ENCODE measurements at regions not wholly inside any gene's neighbourhood (a gene's known extent, or its start where the extent isn't known, plus 50 kb on each side); places are given as distances from the start of the nearest gene placed in this dataset.
"Not testable (repeated sequence)": the region's sequence is repeated elsewhere in the genome, so short reads cannot be mapped to it uniquely, and the experiment has no call there.

DNA sequence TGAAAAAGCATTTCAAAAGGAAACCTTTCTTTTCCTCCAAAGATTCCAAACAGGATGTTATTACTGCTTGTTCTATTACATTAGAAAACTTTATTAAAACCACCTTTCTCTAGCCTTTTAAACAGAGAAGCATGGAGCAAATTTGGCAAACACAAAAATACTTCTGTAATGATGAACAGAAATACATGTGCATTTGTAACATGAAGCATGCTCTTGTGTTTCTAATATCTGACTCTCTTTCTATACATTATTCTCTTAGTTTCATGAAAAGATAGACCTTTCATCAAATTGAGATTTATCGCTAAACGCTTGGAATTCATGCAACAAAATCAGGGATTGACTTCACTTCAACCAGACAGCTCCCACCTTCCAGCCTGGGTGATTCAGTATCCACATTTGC lies 152.8 kb upstream of the IRS2 start:
- peak; percentile 65 for DNase-seq (ENCODE audit: low read depth)

- peak; percentile 74 for DNase-seq (ENCODE audit: low read depth)
Observed at GRCh38 chr13:109938255-109938936, 152.0 kb upstream of the IRS2 start.

DNA sequence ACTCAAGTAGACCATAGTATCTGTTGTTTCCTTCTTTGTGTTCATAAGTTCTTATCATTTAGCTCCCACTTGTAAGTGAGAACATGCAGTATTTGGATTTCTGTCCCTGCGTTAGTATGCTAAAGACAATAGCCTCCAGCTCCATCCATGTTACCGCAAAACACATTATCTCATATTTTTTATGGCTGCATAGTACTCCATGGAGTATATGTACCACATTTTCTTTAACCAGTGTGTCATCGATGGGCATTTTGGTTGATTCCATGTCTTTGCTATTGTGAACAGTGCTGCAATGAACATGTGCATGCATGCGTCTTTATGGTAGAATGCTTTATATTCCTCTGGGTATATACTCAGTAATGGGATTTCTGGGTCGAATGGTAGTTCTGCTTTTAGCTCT lies 148.1 kb upstream of the IRS2 start:
- DNase-seq (ENCODE audit: low read depth): not testable (repeated sequence)

DNA sequence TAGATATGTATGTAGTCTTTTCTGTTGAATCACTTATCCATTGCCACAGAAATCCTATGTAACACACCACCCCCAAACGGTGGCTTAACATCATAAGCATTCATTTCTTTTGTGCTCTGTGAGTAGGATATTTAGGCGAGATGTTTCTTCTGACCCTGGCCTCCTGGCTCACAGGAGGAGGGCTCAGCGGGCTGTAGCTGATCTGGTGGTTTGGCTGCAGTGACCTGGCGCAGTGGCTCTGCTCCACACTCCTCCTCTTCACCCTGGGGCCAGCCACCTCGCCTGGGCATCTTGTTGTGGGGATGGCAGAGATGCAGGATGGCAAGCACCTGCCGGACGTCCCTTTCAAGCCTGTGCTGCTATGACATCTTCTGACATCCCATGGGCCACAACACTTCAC lies 147.1 kb upstream of the IRS2 start:
- DNase-seq (ENCODE audit: low read depth): no peak

- DNase-seq (ENCODE audit: low read depth): no peak
Observed at GRCh38 chr13:109924376-109924775, 138.0 kb upstream of the IRS2 start.

DNA sequence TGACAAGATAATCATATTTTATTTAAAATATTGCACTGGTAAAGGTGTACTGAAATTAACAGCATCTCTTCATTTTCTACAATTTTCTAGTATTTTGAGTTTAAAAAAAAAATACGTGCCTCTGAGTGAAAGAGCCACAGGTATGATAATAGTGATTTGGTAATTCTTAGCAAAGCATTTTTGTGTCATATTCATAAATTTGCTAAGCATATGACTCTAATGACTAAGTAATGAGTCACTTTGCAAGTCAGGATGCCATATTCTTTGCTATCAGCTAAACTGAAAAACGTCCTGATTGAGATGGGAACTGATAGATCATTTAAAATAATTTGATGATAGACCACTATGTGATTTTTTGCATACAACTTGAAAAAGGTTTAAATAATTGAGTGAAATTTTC lies 136.1 kb upstream of the IRS2 start:
- DNase-seq (ENCODE audit: low read depth): no peak

- DNase-seq (ENCODE audit: low read depth): no peak
Observed at GRCh38 chr13:109919715-109920375, 133.5 kb upstream of the IRS2 start.

DNA sequence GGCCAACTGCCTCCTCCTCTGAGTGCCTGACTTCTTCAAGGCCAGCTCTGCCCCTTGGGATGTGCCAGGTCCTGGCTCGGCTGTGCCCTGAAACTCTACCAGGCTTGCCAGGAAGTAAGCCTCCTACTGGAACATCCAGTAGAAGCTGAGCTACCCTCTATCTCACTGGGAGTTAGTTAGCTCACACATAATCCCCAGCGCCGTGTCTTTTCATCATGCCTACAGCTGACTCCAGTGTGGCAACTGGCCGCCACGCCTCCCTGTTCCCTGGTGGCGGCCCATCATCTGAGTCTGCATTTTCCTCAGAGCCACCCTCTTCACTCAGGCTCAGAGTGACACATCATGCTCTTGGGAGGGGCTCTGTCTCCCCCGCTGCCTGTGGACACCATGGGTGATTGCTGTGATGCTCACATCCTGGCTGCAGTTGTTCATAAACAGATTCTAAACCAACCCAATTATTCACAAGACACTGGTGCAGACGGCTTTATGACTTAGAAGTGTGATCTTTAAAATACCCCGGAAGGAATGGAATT lies 131.9 kb upstream of the IRS2 start:
- DNase-seq (ENCODE audit: low read depth): no peak

GRCh38 chr13:109917422-109917821 lies 131.0 kb upstream of the IRS2 start:
- no peak for DNase-seq (ENCODE audit: low read depth)

GRCh38 chr13:109913936-109914510 lies 127.6 kb upstream of the IRS2 start:
- no peak for DNase-seq (ENCODE audit: low read depth)

DNA sequence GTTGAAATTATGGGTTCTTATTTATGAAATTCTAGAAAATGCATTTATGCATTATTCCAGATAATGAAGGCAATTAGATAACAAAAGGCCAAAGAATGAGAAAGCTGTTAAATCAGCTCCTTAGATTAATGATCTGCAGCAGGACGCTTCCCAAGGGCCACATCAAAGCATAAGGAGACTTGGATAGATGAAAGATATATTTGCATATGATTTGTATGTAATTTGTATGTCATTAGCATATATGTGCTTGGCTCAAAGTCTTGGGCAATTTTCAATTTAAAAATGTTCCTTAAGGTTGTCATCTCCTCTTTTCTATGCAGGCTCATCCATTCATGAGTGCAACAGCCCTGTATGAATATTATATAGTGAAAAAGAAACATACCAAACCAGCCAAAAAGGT lies 126.8 kb upstream of the IRS2 start:
- DNase-seq (ENCODE audit: low read depth): no peak

- no peak for DNase-seq (ENCODE audit: low read depth)
Observed at GRCh38 chr13:109910194-109910593, 123.8 kb upstream of the IRS2 start.

DNA sequence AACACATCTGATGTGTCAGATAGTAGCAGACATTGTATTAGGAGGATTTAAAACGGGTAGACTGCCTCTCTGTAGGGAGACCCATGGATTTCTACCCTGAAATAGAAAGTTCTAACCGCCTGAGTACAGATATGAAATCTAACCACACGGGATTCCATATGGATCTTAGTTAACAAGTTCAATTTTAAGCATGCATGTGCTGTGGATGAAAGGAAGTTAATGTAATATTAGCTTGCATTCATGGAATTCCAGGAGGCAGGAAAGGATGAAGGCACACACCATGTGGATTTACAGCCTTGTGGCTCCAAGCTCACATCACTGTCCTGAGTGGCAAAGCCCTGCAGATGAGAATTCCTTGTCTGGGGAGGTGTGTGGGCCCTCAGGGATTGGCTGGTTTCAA lies 120.6 kb upstream of the IRS2 start:
- DNase-seq (ENCODE audit: low read depth): no peak

DNA sequence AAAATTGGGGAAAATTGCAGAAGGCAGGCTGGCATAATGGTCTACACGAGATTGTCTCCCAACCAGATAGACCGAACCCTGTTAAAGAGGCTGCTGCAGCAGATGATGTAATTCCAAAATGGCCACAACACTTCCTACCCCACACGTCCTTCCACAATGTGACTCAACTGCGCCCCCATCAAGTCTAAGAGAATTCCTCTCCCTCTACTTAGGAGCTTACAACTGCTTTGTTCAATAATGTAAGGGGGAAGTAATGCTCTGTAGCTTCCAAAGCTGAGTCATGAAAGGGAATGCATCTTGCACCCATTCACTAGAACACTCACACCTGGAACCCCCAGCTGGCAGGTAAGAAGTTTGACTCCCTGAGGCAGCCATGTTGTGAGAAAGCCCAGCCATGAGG lies 117.8 kb upstream of the IRS2 start:
- no peak for DNase-seq (ENCODE audit: low read depth)

GRCh38 chr13:109900741-109901140 lies 114.4 kb upstream of the IRS2 start:
- DNase-seq (ENCODE audit: low read depth): no peak

DNA sequence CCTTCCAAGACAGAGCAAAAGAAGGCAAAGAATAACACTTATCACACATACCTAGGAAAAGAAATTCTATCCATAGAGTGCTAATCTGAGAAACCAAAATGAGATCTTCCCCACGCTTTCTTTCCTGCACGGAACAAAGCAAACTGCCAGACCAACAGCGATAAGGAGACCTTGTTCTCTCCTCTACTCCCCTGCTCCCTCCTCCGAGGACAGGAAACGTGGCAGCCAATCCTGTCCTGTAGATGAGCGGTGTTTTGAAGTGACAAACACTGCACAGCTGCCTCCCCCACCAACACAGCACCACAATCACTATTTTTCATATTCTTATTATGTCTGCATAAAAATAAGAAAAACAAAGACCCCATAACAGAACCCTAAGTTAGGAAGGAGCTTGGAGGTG lies 113.9 kb upstream of the IRS2 start:
- DNase-seq (ENCODE audit: low read depth): no peak

- DNase-seq (ENCODE audit: low read depth): no peak
Observed at GRCh38 chr13:109899748-109900147, 113.4 kb upstream of the IRS2 start.

- DNase-seq (ENCODE audit: low read depth): no peak
Observed at GRCh38 chr13:109899316-109899715, 112.9 kb upstream of the IRS2 start.

- DNase-seq (ENCODE audit: low read depth): no peak
Observed at GRCh38 chr13:109897988-109898624, 111.7 kb upstream of the IRS2 start.

DNA sequence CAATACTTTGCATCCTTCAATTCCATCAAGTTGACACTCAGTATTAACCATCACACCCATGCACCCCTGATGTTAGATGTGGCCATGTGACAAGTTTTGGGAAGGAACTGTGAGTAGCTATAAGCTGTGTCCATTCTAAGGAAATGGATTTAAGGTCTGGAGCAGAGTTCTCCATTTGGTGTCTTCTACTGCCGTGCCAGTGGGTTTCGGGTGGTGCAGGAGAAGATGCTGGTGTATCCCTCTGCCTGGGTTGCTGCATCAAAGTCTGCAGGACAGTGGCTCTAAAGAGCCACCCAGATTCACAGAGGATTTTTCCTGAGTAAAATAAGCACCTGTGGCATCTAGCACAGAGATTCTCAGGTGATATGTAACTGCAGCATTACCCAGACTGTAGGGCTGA lies 105.7 kb upstream of the IRS2 start:
- no peak for DNase-seq (ENCODE audit: low read depth)

DNA sequence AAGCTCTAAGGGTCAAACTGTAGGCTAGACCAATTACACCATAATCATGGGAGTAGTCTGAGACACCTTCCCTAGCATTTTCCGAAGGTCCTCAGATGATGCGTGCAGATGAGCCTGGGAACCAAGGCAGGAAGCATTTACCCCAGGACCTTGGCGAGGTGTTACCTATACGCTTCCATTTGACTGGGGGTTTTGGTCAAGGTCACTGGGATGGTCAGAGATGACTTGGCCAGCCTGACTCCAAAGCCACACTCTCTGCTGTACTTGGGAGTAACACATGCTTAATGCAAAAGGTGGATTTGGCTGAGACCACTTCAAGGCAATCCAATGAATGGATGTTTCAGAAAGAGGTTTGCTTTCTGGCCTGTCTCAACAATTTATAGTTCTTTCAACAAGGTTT lies 98.9 kb upstream of the IRS2 start:
- DNase-seq (ENCODE audit: low read depth): no peak

DNA sequence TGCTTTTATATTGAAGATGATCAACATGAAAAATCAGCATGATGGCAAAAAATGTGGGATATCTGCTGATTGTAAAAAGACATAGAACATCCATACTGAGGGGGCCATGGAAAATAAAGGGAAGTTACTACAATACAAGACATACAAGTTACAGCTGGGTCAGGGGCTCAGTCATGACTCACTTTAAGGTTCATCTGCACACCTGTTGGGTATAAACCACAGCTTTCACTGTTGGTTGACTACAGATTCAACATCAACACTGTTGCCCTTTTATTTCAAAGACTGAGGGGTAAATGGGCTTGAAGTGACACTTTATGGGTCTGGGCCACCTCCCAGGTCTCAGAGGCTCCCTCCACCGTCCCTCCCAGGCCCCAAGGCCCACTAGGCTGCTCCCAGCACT lies 98.1 kb upstream of the IRS2 start:
- DNase-seq (ENCODE audit: low read depth): no peak
